Inflammatory macrophage treated with lipopolysaccharide for 1 hour (primary cell): ENCODE measurements at regions not wholly inside any gene's neighbourhood (a gene's known extent, or its start where the extent isn't known, plus 50 kb on each side); places are given as distances from the start of the nearest gene placed in this dataset.

Experiments
- DNase-seq, 2 donors: peaks; one replicate each; pipeline ENCODE4 v3.0.0-alpha.2; 2020 to 2022

- DNase-seq: no peak
Measured at GRCh38 chr13:31853643-31854326, 114.5 kb downstream of the RXFP2 start.

DNA sequence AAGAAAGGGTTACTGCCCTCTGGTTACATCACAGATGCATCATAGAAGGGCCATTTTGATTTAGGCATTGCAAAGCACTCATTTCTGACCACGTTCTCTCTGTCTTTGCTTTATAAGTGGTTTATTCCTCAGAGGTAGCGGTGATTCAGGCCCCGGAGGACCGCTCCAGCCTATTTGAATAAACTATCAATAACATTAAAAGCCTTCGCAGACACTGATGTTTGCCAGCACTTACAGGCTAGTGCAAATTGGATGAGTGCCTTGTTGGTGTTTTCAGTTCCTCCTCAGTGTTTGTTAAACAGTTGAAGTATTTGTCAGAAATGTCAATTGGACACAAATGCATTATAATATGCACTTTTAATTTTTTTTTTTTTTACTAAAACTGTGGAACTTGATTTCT, 120.2 kb downstream of the RXFP2 start:
- DNase-seq: no peak

DNA sequence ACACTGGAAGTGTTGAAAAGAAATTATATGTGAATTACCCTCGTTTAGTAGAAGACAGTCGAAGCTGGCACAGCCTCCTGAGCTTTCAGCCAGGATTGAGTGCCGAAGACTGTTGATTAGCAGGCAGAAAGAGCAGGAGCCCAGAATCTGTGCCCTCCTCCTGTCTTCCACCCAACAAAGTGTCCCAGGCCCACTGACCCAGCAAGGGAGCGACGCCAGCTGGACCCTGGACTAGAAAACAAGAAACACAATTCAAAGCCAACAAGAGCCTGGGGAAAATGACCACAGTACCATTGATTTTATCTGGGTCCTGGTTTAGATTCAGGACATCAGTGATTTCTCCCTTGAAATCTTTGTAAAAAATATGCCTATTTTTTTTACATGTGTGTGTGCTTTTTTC, 120.7 kb downstream of the RXFP2 start:
- no peak for DNase-seq

DNA sequence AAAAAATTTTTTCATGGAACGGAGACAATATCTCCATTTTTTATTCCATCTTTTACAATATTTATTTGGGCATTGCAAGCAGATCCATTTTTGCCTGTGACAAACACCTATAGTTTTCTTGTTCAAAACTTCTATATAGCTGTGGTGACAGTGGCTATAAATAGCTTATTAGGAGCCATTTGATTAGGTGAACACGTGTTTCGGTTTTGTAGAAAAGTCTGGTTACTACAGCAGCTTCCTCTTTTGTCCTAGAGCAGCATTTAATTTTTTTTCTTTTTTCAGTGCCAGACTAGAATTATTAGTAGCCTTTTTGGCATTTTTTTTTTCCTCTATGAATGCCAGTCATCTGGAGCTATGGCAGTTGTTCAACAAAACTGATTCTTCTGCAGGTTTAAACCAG, 123.5 kb downstream of the RXFP2 start:
- DNase-seq: no peak

DNA sequence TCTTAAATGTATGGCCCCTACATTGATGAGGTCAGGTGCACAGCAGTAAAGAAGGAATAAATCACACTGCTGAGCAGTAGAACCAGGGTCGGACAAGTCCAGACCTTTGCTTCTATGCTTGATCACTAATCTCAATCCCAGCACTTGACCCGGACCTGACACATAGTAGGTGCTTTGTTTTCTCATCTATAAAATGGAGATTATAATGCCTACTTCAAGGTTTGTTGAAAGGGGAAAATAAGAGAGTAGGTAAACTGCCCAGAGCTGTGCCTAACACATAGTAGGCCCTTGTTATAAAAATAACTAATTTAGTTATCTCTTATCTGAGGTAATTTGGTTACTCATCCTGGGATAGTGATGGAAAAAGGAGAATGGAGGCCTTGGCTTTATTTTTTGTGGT, 125.0 kb downstream of the RXFP2 start:
- DNase-seq: no peak

- DNase-seq: no peak
Measured at GRCh38 chr13:31866099-31866498, 126.8 kb downstream of the RXFP2 start.

DNA sequence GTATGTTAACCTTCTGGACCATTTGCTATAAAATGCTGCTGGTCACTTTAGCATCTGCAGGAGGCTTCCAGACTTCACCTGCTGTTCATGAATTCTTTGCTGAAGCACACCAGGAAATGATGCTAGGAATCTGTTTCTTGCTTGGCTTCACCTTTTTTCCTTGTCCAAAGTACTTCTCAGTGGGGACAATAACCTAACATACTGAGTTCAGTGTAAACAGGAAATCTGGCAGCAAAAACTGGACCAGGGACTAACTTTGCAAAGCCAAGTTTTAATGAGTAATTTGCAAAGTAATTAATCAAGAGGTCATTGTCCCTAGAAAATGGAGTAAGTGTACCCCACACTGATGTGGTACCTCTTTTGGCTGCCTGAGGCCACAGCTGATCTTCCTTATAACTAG, 128.4 kb downstream of the RXFP2 start:
- DNase-seq: no peak

DNA sequence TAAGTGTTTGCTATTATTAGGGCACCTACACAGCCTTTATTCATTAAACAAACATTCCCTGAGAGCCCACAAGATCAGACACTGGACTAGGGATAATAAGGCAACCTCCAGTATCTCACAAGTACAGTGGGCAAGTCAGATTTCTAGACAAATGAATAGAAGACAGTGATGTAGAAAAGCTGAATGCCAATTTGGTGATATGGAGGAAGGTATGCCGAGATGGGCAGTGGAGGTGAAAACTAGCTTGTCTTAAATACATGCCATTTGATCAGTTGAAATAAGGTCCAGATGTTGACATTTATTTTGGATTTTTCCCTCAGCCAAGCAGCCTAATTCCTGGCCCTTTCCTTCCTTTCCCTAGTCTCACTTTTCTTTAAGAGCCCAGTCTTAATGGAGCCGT, 130.3 kb downstream of the RXFP2 start:
- no peak for DNase-seq

DNA sequence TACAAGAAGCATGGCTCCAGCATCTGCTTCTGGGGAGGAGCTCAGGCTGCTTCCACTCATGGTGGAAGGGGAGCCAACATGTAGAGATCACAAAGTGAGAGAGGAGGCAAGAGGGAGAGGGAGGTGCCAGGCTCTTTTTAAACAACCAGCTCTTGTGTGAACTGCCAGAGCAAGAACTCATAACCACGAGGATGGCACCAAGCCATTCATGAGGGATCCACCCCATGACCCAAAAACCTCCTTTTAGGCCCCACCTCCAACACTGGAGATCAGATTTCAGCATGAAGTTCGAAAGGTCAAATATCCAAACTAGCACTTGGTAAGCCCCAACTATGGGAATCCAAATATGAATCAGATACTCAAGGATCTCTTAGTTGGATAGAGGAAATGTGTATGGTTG, 131.2 kb downstream of the RXFP2 start:
- no peak for DNase-seq

DNA sequence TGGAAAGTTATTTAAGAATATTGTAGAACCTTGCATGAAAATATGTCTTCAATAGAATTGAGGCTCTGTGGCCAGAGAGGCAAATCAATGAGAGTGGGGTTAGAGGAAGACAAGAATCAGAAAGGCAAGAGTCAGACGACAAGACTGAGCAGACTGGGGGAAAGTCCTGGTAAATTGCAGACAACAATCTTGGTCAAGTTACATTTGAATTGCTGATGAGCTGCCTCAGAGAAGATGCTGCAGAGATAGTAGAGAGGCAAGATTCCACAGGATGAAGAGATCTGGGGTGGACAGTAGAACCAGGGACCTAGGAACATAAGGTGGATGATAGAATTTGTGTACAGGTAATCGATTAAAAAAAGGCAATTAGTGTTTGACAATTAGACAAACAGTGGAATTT, 133.8 kb downstream of the RXFP2 start:
- DNase-seq: no peak

DNA sequence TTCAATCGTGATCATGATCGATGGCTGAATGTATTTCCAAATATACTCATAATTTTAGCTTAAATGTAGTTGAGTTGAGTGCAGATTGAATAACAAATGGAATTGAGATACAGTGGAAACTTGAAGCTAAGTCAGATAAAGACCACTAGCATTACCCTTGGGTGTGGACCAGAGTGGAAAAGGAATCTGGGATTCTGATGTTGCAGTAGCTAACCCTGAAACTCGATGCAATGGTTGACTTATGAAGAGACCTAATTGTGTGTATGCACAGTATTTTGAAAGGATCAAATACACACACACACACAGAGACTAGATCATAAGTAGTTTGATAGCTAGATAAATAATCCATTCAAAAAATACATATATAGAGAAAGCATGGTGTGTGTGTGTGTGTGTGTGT, 135.8 kb downstream of the RXFP2 start:
- DNase-seq: no peak

DNA sequence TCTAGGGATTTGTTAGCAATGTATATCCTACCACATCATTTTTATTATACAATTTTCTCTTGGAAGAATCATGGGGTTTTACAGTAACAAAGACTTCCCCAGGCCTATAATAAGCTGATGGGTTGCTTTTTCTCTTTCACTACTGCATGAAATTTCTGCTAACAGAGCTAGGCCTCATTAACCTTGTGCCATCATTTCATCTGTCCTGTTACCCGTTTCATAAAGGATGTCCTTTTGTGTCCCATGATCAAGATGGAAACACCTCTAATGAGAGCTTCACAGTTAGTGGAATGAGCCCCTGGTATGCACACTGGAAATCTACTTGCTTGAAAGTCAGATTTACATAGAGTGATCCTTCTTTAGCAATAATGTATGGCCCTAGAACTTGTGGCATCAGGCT, 138.7 kb downstream of the RXFP2 start:
- DNase-seq: no peak

DNA sequence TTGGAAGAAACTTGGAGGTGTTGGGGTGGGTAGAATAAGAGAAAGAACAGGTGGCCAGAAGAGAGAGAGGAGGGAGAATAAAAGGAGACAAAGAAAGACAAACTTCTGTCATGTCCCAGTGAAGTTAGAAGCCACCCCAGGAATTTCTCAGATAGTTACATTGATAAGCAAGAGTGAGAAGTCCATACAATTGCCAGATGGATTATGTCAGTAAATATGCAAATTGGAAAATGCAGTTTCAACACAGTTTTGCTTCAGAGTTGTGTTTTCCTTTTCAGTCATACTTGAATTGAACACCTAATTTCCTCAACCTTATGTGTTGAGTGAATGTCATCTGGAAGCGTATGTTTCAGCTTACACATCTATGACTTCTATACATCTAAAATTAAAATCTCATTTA, 139.2 kb downstream of the RXFP2 start:
- DNase-seq: peak in 1 of 2 donors; percentile 16

GRCh38 chr13:31878955-31879354, 139.6 kb downstream of the RXFP2 start:
- DNase-seq: no peak

DNA sequence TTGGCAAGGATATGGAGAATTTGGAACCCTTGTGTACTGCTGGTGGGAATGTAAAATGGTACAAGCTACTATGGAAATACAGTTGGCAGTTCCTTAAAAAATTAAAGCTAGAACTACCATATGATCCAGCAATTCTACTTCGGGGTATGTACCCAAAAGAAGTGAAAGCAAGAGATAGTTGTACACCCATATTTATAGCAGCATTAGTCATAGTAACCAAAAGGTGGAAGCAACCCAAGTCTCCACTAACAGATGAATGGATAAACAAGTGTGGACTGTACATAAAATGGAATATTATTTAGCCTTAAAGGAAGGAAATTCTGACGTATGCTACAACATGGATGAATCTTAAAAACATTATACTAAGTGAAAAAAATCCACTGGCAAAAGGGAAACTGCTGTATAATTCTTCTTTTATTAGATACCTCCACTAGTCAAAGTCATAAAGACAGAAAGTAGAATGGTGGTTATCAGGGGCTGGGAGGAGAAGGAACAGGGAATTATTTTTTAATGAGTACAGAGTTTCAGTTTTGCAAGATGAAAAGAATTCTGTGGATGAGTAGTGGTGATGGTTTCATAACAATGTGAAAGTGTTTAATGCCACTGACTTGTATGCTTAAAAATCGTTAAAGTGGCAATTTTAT, 141.6 kb downstream of the RXFP2 start:
- peak in 1 of 2 donors; percentile 20 for DNase-seq

DNA sequence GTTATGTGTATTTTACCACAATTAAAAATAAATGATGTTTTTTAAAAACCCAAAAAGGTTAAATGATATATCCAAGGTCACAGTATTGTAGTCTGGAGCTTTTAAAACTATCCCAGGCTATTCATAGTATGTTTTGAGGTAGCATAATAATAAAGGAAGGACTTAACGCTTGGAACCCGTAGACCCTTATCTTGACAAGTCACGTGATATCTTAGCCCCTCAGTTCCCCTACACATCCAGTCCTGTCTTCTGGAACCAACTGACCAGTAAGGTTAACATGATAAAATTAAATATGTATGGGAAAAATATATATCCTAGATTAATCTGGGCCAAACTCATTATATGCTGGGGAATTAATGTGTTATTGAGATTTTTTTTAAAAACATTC, 142.2 kb downstream of the RXFP2 start:
- DNase-seq: no peak

DNA sequence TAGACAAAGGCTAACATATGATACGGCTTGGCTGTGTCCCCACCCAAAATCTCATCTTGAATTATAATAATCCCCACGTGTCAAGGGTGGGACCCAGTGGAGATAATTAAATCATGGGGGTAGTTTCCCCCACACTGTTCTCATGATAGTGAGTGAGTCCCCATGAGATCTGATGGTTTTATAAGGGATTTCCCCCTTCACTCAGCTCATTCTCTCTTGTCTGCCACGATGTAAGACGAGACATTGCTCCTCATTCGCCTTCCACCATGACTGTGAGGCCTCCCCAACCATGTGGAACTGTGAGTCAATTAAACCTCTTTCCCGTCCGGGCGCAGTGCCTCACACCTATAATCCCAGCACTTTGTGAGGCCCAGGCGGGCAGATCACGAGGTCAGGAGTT, 143.5 kb downstream of the RXFP2 start:
- no peak for DNase-seq

DNA sequence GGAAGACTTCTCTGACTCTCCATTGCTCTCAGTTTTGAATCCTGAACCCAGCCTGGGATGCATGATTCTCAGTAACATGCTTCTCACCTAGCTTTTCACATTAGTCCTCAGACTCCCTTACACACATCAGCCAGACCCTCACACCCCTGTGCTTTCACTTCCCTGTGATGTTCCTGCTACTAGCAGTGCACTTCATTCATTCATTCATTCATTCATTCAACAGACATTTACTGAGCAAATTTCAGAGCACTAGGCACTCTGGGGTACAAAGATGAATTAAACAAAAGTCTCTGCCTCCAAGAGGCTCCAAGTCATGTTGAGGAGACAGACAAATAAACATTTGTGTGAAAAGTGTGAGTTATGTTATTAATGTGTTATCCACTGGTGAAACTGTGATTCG, 145.2 kb downstream of the RXFP2 start:
- DNase-seq: no peak

DNA sequence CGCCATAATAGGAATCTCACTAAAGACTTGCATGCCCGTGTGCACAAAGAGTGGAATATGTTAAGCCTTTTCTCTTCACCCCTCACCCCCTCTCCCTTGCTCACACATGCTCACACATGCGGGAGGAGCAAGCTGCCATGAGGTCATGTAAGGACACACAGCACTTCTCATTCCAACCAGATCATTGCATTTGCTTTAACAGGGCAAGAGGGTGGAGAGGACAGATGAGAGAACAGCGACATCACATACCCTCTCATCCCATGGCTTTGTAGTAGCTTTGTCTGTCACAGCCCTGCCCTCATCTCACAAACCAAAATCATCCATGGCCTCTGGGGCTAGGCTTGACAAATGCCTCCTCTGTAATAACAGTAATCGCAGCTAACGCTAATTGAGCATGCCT, 145.6 kb upstream of the FRY start:
- no peak for DNase-seq

GRCh38 chr13:31887286-31887685, 144.3 kb upstream of the FRY start:
- peak in 1 of 2 donors; percentile 11 for DNase-seq

DNA sequence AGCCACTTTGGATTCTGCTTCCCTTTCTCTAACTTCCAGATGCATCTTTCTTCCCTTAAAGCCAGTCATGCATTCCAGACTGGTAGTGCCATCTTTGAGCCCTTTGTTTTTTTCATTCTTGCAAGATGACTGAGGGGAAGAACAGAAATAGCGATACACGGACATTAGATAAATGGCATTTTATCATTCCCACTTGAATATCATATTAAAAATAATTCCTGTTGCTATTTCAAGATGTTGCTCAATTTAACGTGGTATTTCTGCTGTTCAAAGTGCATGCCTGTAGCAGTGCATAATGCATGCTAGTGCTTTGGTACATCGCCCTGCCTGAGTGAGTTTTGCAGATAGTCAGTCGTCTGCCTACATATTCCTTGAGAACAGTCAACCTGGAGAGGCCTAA, 140.6 kb upstream of the FRY start:
- no peak for DNase-seq

DNA sequence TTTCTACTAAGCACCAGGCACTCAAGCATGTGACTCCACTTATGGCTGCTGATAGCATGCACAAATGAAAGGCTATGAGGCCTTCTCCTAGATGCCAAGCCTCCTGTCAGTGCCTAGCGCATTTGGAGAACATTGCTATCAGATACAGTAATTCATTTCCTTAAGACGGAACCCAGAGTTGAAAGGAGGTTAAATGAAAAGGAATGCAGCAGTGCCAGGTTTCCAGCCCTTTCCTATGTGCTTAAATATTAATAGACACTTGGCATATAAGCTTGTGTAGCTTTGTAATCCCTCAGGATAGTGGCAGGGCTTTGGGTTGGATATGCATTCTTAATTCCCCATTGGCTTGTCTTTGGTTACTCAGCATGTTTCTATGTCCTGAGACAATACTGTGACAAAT, 140.1 kb upstream of the FRY start:
- no peak for DNase-seq

- no peak for DNase-seq
Measured at GRCh38 chr13:31894931-31895330, 136.6 kb upstream of the FRY start.

- no peak for DNase-seq
Measured at GRCh38 chr13:31895691-31896090, 135.9 kb upstream of the FRY start.

DNA sequence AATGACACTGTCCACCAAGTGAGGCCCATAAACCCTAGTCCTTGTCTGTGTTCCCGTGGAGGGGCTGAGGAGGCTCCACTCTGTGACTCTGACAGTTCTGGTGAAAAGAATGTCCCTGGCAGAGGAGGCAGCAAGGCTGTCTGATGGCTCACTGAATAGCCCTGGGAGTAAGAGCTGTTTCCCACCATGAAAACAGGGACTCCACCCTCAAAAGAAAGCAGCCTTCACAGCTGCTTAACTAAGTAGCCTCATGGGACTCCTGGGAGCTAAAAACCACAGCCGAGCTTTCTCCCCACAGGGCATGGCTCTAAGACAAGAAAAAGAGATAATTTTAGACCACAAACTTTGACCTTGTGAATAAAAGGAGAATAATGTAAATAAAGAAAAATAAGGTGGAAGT, 135.1 kb upstream of the FRY start:
- DNase-seq: no peak
